ENCODE measurements at regions not wholly inside any gene's neighbourhood (a gene's known extent, or its start where the extent isn't known, plus 50 kb on each side); places are given as distances from the start of the nearest gene placed in this dataset.

DNA sequence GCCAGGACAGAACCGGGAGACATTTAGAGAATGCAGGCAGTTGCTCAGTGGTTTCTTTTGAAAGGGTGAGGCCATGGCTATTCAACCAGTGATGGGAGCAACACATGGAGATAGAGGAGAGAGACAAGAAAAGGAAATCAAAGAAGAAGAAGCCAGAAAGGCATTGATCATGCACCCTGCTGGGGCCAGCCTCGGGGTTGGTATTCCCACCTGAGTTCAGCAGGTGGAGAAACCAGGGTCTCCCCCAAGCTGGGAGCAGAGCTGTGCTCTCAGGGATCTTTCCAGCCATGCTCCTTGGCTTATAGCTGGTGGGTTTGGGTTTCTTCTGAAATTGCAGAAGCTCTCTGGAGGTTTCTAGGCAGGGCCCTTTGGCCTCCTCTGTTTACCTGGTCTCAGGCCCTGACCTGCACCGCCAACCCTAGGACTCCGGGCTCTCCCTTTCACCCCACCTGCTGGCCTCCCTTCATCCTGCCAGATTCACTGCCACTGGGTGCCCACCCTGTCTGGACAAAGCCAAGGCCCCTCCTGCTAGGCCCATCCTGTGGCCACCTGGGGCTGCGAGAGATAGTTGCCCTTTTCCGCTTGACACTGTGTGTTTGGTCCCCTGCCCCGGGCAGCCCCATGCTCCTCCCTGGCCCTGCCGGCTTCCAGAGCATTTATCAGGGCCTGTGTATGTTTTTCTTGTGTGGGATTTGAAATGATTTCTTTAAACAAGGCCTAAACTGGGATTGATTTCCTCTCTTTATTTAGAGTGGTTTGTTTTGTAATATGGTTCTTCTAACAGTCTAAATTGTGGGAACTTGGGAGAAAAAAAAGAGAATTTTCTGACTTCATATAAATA, 126.7 kb downstream of the DDX1 start:
- Histone ChIP-seq H2BK15ac (ENCODE audit: low read length) (no peak overlapping the region), H3K36me3 (ENCODE audit: control insufficient read depth in 2 of 4, insufficient read depth in 4 of 4, low read length in 3 of 4) (no peaks in the 10 kb centered on the region), H3K4me1 (replicated peaks in 1 of 4; ENCODE audit: control insufficient read depth in 3 of 4, insufficient read depth in 4 of 4, low read length in 3 of 4) (peaks cover 0 to 3% (median 0%) of the 10 kb centered on the region in 4 experiments; a peak in 1 of 7 replicates), H4K20me1 (replicated peaks in 1 of 2; ENCODE audit: control insufficient read depth in 1 of 2, insufficient read depth in 2 of 2, low read length in 2 of 2) (no peaks in the 10 kb centered on the region), H2AFZ (ENCODE audit: low read length) (no peak overlapping the region), H4K5ac (ENCODE audit: insufficient read length, low read depth, low read length) (no peak overlapping the region), H3K79me1 (ENCODE audit: low read depth, low read length) (no peaks in the 10 kb centered on the region), H2BK120ac (replicated peaks; ENCODE audit: low read depth, low read length) (no peak overlapping the region), H4K8ac (ENCODE audit: extremely low read depth, insufficient read depth, low read length) (0 out of 2 replicates have a peak overlapping the region, but pooled peaks have one; percentile 54), H3K4ac (replicated peaks; ENCODE audit: insufficient read length, low read depth, low read length) (no peak overlapping the region), H3K23ac (ENCODE audit: insufficient read length) (no peak overlapping the region), H3K9me3 (ENCODE audit: insufficient read depth in 2 of 2, low read depth in 1 of 2, low read length in 1 of 2) (no peaks in the 10 kb centered on the region), H3K27me3 (replicated peaks in 1 of 4; ENCODE audit: control insufficient read depth in 3 of 4, extremely low read depth in 1 of 4, insufficient read depth in 3 of 4, low read length in 3 of 4) (no peaks in the 10 kb centered on the region), H2BK12ac (ENCODE audit: low read depth, low read length) (no peak overlapping the region), H3K27ac (ENCODE audit: low read depth, low read length) (no peak overlapping the region), H4K91ac (replicated peaks; ENCODE audit: insufficient read length, low read length) (no peak overlapping the region), H3K23me2 (ENCODE audit: low read depth, low read length) (no peaks in the 10 kb centered on the region), H2BK20ac (ENCODE audit: low read length) (no peak overlapping the region), H3K56ac (replicated peaks; ENCODE audit: insufficient read length, low read depth, low read length) (no peak overlapping the region), H3K4me3 (ENCODE audit: extremely low read depth in 1 of 4, insufficient read depth in 2 of 4, low read depth in 3 of 4, low read length in 4 of 4) (no peak overlapping the region), H2AK5ac (ENCODE audit: low read depth, low read length) (no peak overlapping the region), H3K14ac (ENCODE audit: insufficient read length) (no peak overlapping the region), H2BK5ac (ENCODE audit: low read depth, low read length) (no peak overlapping the region), H3K18ac (ENCODE audit: extremely low read depth, low read length) (no peak overlapping the region), H3K4me2 (ENCODE audit: insufficient read depth in 1 of 2, low read depth in 2 of 2, low read length in 2 of 2) (no peak overlapping the region), H3K9ac (replicated peaks in 1 of 4; ENCODE audit: extremely low read depth in 1 of 4, low read depth in 3 of 4, low read length in 3 of 4) (no peak overlapping the region), H3K79me2 (ENCODE audit: control insufficient read depth in 1 of 2, insufficient read depth in 2 of 2, low read length in 2 of 2) (no peaks in the 10 kb centered on the region)
- no peak for DNase-seq (ENCODE audit: low read depth in 1 of 2, low spot score in 2 of 2)
- POLR2A ChIA-PET (ENCODE audit: partially characterized antibody): no interaction called here
- CTCF ChIA-PET (ENCODE audit: partially characterized antibody): interaction anchor here (1.6 kb wide), 1 partner anchor 9 kb away, joined by 6 read pairs; no protein-coding TSS in a partner anchor
- WGBS, 2 experiments (ENCODE audit: extremely low coverage in 1 of 2, insufficient coverage in 1 of 2, insufficient read length in 1 of 2, insufficient replicate concordance in 2 of 2, low coverage in 1 of 2, low lambda C conversion rate in 2 of 2, missing lambda C conversion rate in 1 of 2): 73% methylated on average over 8 of the region's 8 CpGs; no CpG with 5 or more reads in 1 of the 2 experiments
- no peak for FAIRE-seq
- TF ChIP-seq HDAC6 (IDR thresholded peaks at IDR 0.05; ENCODE audit: low read depth, low read length) (no peak), SAP30 (IDR thresholded peaks at IDR 0.05; ENCODE audit: insufficient read depth, insufficient replicate concordance, low read length) (no peak), SP2 (IDR thresholded peaks at IDR 0.05; ENCODE audit: low read length) (no peak), CBX5 (IDR thresholded peaks at IDR 0.05; ENCODE audit: low read depth, low read length) (no peak), CHD1 (IDR thresholded peaks at IDR 0.05; ENCODE audit: low read depth, low read length) (no peak), TAF1 (IDR thresholded peaks at IDR 0.05; ENCODE audit: low read depth, low read length) (no peak), JUN (IDR thresholded peaks at IDR 0.05; ENCODE audit: low read depth, low read length) (no peak), POLR2AphosphoS5 (IDR thresholded peaks at IDR 0.05; ENCODE audit: low read depth, low read length) (no peak), RAD21 (IDR thresholded peaks at IDR 0.05 in 1 of 2, conservative IDR thresholded peaks at IDR 0.05 in 1 of 2; ENCODE audit: low read depth in 2 of 2, low read length in 2 of 2) (no peak), SIX5 (IDR thresholded peaks at IDR 0.05; ENCODE audit: low read depth, low read length) (no peak), CREB1 (IDR thresholded peaks at IDR 0.05) (no peak), SIRT6 (IDR thresholded peaks at IDR 0.05; ENCODE audit: low read length) (no peak), MAFK (IDR thresholded peaks at IDR 0.05; ENCODE audit: low read depth, low read length) (no peak), SP4 (IDR thresholded peaks at IDR 0.05; ENCODE audit: low read length) (no peak)
